ENCODE measurements at regions not wholly inside any gene's neighbourhood (a gene's known extent, or its start where the extent isn't known, plus 50 kb on each side); places are given as distances from the start of the nearest gene placed in this dataset.

DNA sequence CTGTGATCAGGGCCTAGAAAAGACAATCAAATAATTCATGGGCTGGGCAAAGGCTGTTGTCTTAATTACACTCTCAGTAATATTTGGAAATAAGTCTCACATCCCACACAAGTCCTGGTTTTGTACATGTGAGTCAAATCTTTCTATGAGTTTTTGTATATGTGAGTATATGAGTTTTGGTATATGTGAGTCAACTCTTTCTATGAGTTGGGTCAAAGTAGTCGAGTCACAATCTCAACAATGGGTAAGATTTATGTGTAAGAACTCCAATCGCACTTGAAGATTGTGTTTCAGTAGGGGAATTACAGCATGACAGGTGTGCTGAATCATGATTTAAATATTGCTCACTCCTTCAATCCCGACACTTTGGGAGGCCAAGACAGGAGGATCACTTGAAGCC lies 975.5 kb upstream of the TSPY4 start:
- TF ChIP-seq POLR2AphosphoS5 (IDR thresholded peaks at IDR 0.05; ENCODE audit: insufficient read depth, low read depth, low read length) (no peak), EZH2 (IDR thresholded peaks at IDR 0.05; ENCODE audit: borderline replicate concordance, low read depth, low read length, severe bottlenecking) (no peak), POLR2A (IDR thresholded peaks at IDR 0.05; ENCODE audit: low read depth, low read length) (no peak)
- TF ChIP-seq, protein P1, sequence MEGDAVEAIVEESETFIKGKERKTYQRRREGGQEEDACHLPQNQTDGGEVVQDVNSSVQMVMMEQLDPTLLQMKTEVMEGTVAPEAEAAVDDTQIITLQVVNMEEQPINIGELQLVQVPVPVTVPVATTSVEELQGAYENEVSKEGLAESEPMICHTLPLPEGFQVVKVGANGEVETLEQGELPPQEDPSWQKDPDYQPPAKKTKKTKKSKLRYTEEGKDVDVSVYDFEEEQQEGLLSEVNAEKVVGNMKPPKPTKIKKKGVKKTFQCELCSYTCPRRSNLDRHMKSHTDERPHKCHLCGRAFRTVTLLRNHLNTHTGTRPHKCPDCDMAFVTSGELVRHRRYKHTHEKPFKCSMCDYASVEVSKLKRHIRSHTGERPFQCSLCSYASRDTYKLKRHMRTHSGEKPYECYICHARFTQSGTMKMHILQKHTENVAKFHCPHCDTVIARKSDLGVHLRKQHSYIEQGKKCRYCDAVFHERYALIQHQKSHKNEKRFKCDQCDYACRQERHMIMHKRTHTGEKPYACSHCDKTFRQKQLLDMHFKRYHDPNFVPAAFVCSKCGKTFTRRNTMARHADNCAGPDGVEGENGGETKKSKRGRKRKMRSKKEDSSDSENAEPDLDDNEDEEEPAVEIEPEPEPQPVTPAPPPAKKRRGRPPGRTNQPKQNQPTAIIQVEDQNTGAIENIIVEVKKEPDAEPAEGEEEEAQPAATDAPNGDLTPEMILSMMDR (IDR thresholded peaks at IDR 0.05; ENCODE audit: extremely low read depth in 1 of 2, insufficient read depth in 1 of 2, low read depth in 1 of 2, low read length in 2 of 2): no peak

All from endothelial cell of umbilical vein (primary cell).